Ascending aorta (tissue), 2 donors: ENCODE measurements at regions not wholly inside any gene's neighbourhood (a gene's known extent, or its start where the extent isn't known, plus 50 kb on each side); places are given as distances from the start of the nearest gene placed in this dataset.

Experiments
- DNase-seq, 2 donors: peaks; one replicate each; pipeline ENCODE4 v3.0.0-alpha.2; 2019; ENCODE audit warnings: low spot score in 2 of 2
- H3K27ac ChIP-seq, 2 donors: fragments of 200-600 bp; sonication (generic); one replicate each; pipeline ENCODE4 v1.5.1; 2016 to 2017; ENCODE audit warnings: mild to moderate bottlenecking in 1 of 2
- H3K27me3 ChIP-seq: fragments of 200-600 bp; sonication (generic); one replicate; pipeline ENCODE4 v1.5.1; 2017
- H3K36me3 ChIP-seq, 2 donors: fragments of 200-600 bp; sonication (generic); one replicate each; pipeline ENCODE4 v1.5.1; 2016
- H3K4me1 ChIP-seq, 2 donors: fragments of 200-600 bp; sonication (generic); one replicate each; pipeline ENCODE4 v1.5.1; 2016 to 2017; ENCODE audit warnings: mild to moderate bottlenecking in 1 of 2
- H3K4me3 ChIP-seq, 2 donors: fragments of 200-600 bp; sonication (generic); one replicate each; pipeline ENCODE4 v1.5.1; 2016 to 2017; ENCODE audit warnings: mild to moderate bottlenecking in 1 of 2
- H3K9me3 ChIP-seq, 2 donors: fragments of 200-600 bp; sonication (generic); one replicate each; pipeline ENCODE4 v1.5.1; 2016
- CTCF ChIP-seq, 3 experiments: fragments of 200-600 bp in 2 of 3; fragments of 450-650 bp in 1 of 3; sonication (generic) in 2 of 3; IDR thresholded peaks; one replicate each; pipeline ENCODE4 v1.5.1; 2016 to 2019; ENCODE audit warnings: antibody characterized with exemption in 3 of 3, mild to moderate bottlenecking in 1 of 3, moderate library complexity in 1 of 3
- intact Hi-C: fragments of 100-400 bp; cut with DNase I; formaldehyde crosslinking; loops from one replicate; pipeline ENCODE4 v1.15.1; 2023

GRCh38 chr4:163776957-163777356, 282.5 kb downstream of the TMA16 start:
- H3K4me1 ChIP-seq: no peaks in the 10 kb centered on the region
- no peak overlapping the region for H3K27ac ChIP-seq
- intact Hi-C loops: no loop called here
- H3K27me3 ChIP-seq: no peaks in the 10 kb centered on the region
- no peaks in the 10 kb centered on the region for H3K9me3 ChIP-seq
- no peak for TF ChIP-seq CTCF (IDR thresholded peaks at IDR 0.05)
- DNase-seq: no peak
- no peaks in the 10 kb centered on the region for H3K36me3 ChIP-seq
- no peak overlapping the region for H3K4me3 ChIP-seq

DNA sequence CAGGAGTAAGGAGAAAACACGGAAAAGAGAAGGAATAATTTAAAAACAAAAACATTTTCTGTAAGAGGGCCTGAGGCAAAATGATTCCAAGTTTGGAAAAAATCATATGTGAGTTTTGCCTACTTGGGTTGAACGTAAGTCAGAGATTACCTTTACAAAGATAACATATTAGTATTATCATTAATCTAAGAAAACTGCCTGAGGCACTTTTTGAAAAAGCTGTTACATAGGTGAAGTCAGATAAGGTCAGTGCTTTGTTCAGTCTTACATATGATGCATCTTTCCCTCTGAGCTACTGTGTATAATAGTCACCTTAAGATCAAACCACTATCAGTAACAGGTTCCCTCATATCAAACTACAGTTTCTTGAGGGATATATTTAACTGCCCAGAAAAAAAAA, 287.2 kb downstream of the TMA16 start:
- Histone ChIP-seq H3K4me1 (no peaks in the 10 kb centered on the region), H3K4me3 (no peak overlapping the region), H3K36me3 (no peaks in the 10 kb centered on the region), H3K27ac (no peak overlapping the region), H3K9me3 (no peaks in the 10 kb centered on the region), H3K27me3 (no peaks in the 10 kb centered on the region)
- intact Hi-C loops: no loop called here
- TF ChIP-seq CTCF (IDR thresholded peaks at IDR 0.05): no peak
- DNase-seq: no peak

- Histone ChIP-seq H3K4me3 (no peak overlapping the region), H3K36me3 (no peaks in the 10 kb centered on the region), H3K27me3 (no peaks in the 10 kb centered on the region), H3K27ac (no peak overlapping the region), H3K4me1 (no peaks in the 10 kb centered on the region), H3K9me3 (no peaks in the 10 kb centered on the region)
- intact Hi-C loops: no loop called here
- DNase-seq: no peak
- TF ChIP-seq CTCF (IDR thresholded peaks at IDR 0.05): no peak
Observed at GRCh38 chr4:163790231-163790630, 295.7 kb downstream of the TMA16 start.

- Histone ChIP-seq H3K27ac (no peak overlapping the region), H3K27me3 (no peaks in the 10 kb centered on the region), H3K4me1 (no peaks in the 10 kb centered on the region), H3K4me3 (no peak overlapping the region), H3K36me3 (no peaks in the 10 kb centered on the region), H3K9me3 (no peaks in the 10 kb centered on the region)
- no peak for TF ChIP-seq CTCF (IDR thresholded peaks at IDR 0.05)
- intact Hi-C loops: no loop called here
- DNase-seq: no peak
Observed at GRCh38 chr4:163795885-163796284, 301.4 kb downstream of the TMA16 start.

- intact Hi-C loops: no loop called here
Observed at GRCh38 chr4:163804001-163804400, 309.5 kb downstream of the TMA16 start.

More at GRCh38 chr4:163804001-163804400, 309.5 kb downstream of the TMA16 start:
- H3K27ac ChIP-seq: no peak overlapping the region
- no peaks in the 10 kb centered on the region for H3K36me3 ChIP-seq
- no peaks in the 10 kb centered on the region for H3K4me1 ChIP-seq
- H3K4me3 ChIP-seq: no peak overlapping the region
- no peak for TF ChIP-seq CTCF (IDR thresholded peaks at IDR 0.05)
- no peaks in the 10 kb centered on the region for H3K27me3 ChIP-seq
- DNase-seq: no peak
- no peaks in the 10 kb centered on the region for H3K9me3 ChIP-seq
